ENCODE measurements at regions not wholly inside any gene's neighbourhood (a gene's known extent, or its start where the extent isn't known, plus 50 kb on each side); places are given as distances from the start of the nearest gene placed in this dataset.

DNA sequence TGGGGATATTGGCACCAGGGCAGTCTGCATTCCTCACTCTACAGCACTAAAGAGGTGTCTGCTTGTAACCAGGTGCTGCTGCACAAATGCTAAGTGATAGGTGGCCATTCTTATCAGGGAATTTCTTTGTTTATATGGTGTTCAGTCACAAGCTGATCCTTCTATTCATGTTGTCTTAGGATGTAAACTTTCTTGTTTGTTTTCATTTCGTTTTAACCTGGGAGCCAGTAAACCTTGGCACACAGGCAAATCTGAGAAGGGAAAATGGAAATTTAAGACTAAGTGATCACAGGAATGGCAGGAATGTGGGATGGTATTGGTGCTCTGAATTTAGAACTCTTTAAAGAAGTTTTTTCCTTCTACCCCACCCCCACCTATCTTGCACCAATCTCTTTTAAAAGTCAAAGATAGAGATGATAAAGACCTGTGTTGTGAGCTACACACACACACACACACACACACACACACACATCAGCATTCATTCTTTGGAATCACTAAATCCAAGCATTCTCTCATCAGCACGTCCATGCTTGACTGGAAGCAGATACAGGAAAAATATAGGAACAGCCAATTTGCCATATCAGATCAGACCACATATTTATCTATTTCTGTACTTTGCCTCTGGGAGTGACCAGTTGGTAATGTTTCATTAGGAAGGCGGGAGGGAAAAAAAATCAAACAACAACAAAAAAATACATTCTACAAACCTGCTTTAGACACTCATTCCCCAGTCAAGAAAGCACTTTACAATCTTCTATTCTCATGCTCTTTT is 451.4 kb upstream of the ADGRL2 start:
- H3K9me3 ChIP-seq (ENCODE audit: control insufficient read depth, insufficient read depth, low read depth, low read length), result no peaks in the 10 kb centered on the region
- CTCF ChIA-PET, result no interaction called here
- BruUV-seq (replicated peaks), result no TSS peak
- TF ChIP-seq, protein P1, sequence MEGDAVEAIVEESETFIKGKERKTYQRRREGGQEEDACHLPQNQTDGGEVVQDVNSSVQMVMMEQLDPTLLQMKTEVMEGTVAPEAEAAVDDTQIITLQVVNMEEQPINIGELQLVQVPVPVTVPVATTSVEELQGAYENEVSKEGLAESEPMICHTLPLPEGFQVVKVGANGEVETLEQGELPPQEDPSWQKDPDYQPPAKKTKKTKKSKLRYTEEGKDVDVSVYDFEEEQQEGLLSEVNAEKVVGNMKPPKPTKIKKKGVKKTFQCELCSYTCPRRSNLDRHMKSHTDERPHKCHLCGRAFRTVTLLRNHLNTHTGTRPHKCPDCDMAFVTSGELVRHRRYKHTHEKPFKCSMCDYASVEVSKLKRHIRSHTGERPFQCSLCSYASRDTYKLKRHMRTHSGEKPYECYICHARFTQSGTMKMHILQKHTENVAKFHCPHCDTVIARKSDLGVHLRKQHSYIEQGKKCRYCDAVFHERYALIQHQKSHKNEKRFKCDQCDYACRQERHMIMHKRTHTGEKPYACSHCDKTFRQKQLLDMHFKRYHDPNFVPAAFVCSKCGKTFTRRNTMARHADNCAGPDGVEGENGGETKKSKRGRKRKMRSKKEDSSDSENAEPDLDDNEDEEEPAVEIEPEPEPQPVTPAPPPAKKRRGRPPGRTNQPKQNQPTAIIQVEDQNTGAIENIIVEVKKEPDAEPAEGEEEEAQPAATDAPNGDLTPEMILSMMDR (IDR thresholded peaks at IDR 0.05), result no peak
- no peak overlapping the region for H3K27ac ChIP-seq (ENCODE audit: low read length)
- in situ Hi-C loops (cut with HindIII; ENCODE audit: low pct_unique_long_range_greater_than_20kb, low sequenced_read_pairs) (no loop called here), intact Hi-C loops (cut with micrococcal nuclease; ENCODE audit: unreplicated experiment) (no loop called here)
- DNase-seq (ENCODE audit: low read depth, low spot score), result no peak
- no peaks in the 10 kb centered on the region for H3K4me1 ChIP-seq (ENCODE audit: control insufficient read depth, insufficient read depth, low read length)
- no peak for ATAC-seq
- no peaks in the 10 kb centered on the region for H3K36me3 ChIP-seq (ENCODE audit: control insufficient read depth, insufficient read depth, low read length)
- no peaks in the 10 kb centered on the region for H3K27me3 ChIP-seq (ENCODE audit: control insufficient read depth, insufficient read depth, low read length)
- no peak overlapping the region for H3K4me3 ChIP-seq (ENCODE audit: low read depth in 2 of 2, low read length in 2 of 2)
- POLR2A ChIA-PET, result no interaction called here

DNA sequence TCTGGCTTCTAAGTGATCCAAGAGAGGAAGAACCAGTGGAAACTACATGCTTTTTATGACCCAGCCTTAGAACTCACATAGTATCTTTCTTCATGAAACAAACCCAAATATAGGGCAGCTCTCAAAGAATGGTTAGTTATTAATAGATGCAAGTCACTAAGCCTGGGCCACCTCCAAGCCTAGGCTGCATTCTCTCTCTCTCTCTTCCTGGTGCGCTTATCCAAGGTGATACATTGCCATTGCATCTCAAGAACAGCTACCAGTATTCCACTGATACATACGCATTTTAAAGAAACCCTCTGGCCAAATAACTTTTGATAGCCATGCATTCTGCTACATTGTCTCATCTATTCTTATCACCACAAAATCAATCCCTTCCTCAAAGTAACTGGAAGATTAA is 455.6 kb upstream of the ADGRL2 start:
- in situ Hi-C loops (cut with HindIII; ENCODE audit: low pct_unique_long_range_greater_than_20kb, low sequenced_read_pairs) (no loop called here), intact Hi-C loops (cut with micrococcal nuclease; ENCODE audit: unreplicated experiment) (no loop called here)
- ATAC-seq, result no peak
- no peak overlapping the region for H3K27ac ChIP-seq (ENCODE audit: low read length)
- BruUV-seq (replicated peaks), result no TSS peak
- no peak overlapping the region for H3K4me3 ChIP-seq (ENCODE audit: low read depth in 2 of 2, low read length in 2 of 2)
- H3K9me3 ChIP-seq (ENCODE audit: control insufficient read depth, insufficient read depth, low read depth, low read length), result no peaks in the 10 kb centered on the region
- H3K27me3 ChIP-seq (ENCODE audit: control insufficient read depth, insufficient read depth, low read length), result no peaks in the 10 kb centered on the region
- no peaks in the 10 kb centered on the region for H3K36me3 ChIP-seq (ENCODE audit: control insufficient read depth, insufficient read depth, low read length)
- no peaks in the 10 kb centered on the region for H3K4me1 ChIP-seq (ENCODE audit: control insufficient read depth, insufficient read depth, low read length)
- TF ChIP-seq POLR2AphosphoS5 (IDR thresholded peaks at IDR 0.05; ENCODE audit: low read depth, low read length), result no peak
- TF ChIP-seq, protein P1 (IDR thresholded peaks at IDR 0.05), result no peak
- TF ChIP-seq TCF7L2 (IDR thresholded peaks at IDR 0.05; ENCODE audit: low read depth, low read length), result no peak
- no peak for TF ChIP-seq SIN3A (IDR thresholded peaks at IDR 0.05; ENCODE audit: borderline replicate concordance, insufficient read depth, low read depth, low read length)
- TF ChIP-seq, protein P2, sequence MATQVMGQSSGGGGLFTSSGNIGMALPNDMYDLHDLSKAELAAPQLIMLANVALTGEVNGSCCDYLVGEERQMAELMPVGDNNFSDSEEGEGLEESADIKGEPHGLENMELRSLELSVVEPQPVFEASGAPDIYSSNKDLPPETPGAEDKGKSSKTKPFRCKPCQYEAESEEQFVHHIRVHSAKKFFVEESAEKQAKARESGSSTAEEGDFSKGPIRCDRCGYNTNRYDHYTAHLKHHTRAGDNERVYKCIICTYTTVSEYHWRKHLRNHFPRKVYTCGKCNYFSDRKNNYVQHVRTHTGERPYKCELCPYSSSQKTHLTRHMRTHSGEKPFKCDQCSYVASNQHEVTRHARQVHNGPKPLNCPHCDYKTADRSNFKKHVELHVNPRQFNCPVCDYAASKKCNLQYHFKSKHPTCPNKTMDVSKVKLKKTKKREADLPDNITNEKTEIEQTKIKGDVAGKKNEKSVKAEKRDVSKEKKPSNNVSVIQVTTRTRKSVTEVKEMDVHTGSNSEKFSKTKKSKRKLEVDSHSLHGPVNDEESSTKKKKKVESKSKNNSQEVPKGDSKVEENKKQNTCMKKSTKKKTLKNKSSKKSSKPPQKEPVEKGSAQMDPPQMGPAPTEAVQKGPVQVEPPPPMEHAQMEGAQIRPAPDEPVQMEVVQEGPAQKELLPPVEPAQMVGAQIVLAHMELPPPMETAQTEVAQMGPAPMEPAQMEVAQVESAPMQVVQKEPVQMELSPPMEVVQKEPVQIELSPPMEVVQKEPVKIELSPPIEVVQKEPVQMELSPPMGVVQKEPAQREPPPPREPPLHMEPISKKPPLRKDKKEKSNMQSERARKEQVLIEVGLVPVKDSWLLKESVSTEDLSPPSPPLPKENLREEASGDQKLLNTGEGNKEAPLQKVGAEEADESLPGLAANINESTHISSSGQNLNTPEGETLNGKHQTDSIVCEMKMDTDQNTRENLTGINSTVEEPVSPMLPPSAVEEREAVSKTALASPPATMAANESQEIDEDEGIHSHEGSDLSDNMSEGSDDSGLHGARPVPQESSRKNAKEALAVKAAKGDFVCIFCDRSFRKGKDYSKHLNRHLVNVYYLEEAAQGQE (IDR thresholded peaks at IDR 0.05; ENCODE audit: insufficient read depth in 1 of 2, low read depth in 2 of 2, low read length in 1 of 2), result no peak
- ChIA-PET POLR2A (no interaction called here), CTCF (no interaction called here)
- DNase-seq (ENCODE audit: low read depth, low spot score), result no peak

Data from Panc1 (cell line).